Osteoblast (primary cell): ENCODE measurements at regions not wholly inside any gene's neighbourhood (a gene's known extent, or its start where the extent isn't known, plus 50 kb on each side); places are given as distances from the start of the nearest gene placed in this dataset.
A peak's percentile ranks its signal among the peaks of the same experiment; 100 is the strongest.

Experiments used
- DNase-seq: peaks from one replicate; pipeline ENCODE4 v3.0.0; 2011; ENCODE audit warnings: low spot score, mixed read lengths; ENCODE audit not compliant: insufficient read length; ENCODE audit errors: missing footprints
- H2AFZ ChIP-seq: 2 replicates; pipeline ENCODE4 v1.6.0; 2011; ENCODE audit warnings: mild to moderate bottlenecking, low read length
- H3K27ac ChIP-seq: 2 replicates; pipeline ENCODE4 v1.5.1; 2011; ENCODE audit warnings: mild to moderate bottlenecking, low read depth, low read length, moderate library complexity
- H3K27me3 ChIP-seq: 2 replicates; pipeline ENCODE4 v1.6.0; 2012; ENCODE audit warnings: mild to moderate bottlenecking, control low read depth, inconsistent platforms, low read length, moderate library complexity; ENCODE audit not compliant: insufficient read depth
- H3K36me3 ChIP-seq: 2 replicates; pipeline ENCODE4 v1.5.1; 2011; ENCODE audit warnings: mild to moderate bottlenecking, low read length, control low read depth, moderate library complexity; ENCODE audit not compliant: insufficient read depth
- H3K4me1 ChIP-seq: 2 replicates; pipeline ENCODE4 v1.5.1; 2011; ENCODE audit warnings: mild to moderate bottlenecking, low read length, control low read depth, moderate library complexity; ENCODE audit not compliant: insufficient read depth
- H3K4me2 ChIP-seq: 2 replicates; pipeline ENCODE4 v1.6.0; 2011; ENCODE audit warnings: mild to moderate bottlenecking, low read length; ENCODE audit not compliant: insufficient read depth
- H3K4me3 ChIP-seq: fragments of 200-600 bp; sonication (generic); 3 replicates; pipeline ENCODE4 v1.5.1; 2012; ENCODE audit warnings: mild to moderate bottlenecking, low read length, inconsistent platforms; ENCODE audit not compliant: insufficient read depth
- H3K79me2 ChIP-seq: 2 replicates; pipeline ENCODE4 v1.6.0; 2012; ENCODE audit warnings: mild to moderate bottlenecking, low read length, control low read depth, inconsistent platforms; ENCODE audit not compliant: insufficient read depth
- H3K9me3 ChIP-seq: 2 replicates; pipeline ENCODE4 v1.5.1; 2011; ENCODE audit warnings: low read depth, low read length, control low read depth
- H4K20me1 ChIP-seq: 2 replicates; pipeline ENCODE4 v1.6.0; 2012; ENCODE audit warnings: mild to moderate bottlenecking, low read length, control low read depth; ENCODE audit not compliant: insufficient read depth
- CTCF ChIP-seq: IDR thresholded peaks from 2 replicates; pipeline ENCODE4 v1.5.1; 2011; ENCODE audit warnings: mild to moderate bottlenecking, low read depth, low read length, moderate library complexity; ENCODE audit errors: extremely low read depth

- no peaks in the 10 kb centered on the region for H4K20me1 ChIP-seq
- H3K4me2 ChIP-seq = no peak overlapping the region
- H2AFZ ChIP-seq = no peak overlapping the region
- no peak overlapping the region for H3K27ac ChIP-seq
- H3K4me1 ChIP-seq = peaks cover 3% of the 10 kb centered on the region
- no peak overlapping the region for H3K4me3 ChIP-seq
- H3K79me2 ChIP-seq = no peaks in the 10 kb centered on the region
- TF ChIP-seq CTCF = no peak
- DNase-seq = no peak
- H3K27me3 ChIP-seq = no peaks in the 10 kb centered on the region
- H3K9me3 ChIP-seq = no peaks in the 10 kb centered on the region
- H3K36me3 ChIP-seq = no peaks in the 10 kb centered on the region
Measured at GRCh38 chr5:143732402-143732801, 79.6 kb upstream of the HMHB1 start.

- DNase-seq = peak; percentile 1
- Histone ChIP-seq H3K9me3 (no peaks in the 10 kb centered on the region), H2AFZ (no peak overlapping the region), H3K79me2 (no peaks in the 10 kb centered on the region), H3K4me3 (no peak overlapping the region), H3K36me3 (no peaks in the 10 kb centered on the region), H3K4me2 (no peak overlapping the region), H3K27me3 (no peaks in the 10 kb centered on the region), H4K20me1 (no peaks in the 10 kb centered on the region), H3K27ac (no peak overlapping the region), H3K4me1 (peaks cover 3% of the 10 kb centered on the region)
- no peak for TF ChIP-seq CTCF
Measured at GRCh38 chr5:143730112-143730801, 81.7 kb upstream of the HMHB1 start.

GRCh38 chr5:143729334-143729946 lies 82.5 kb upstream of the HMHB1 start:
- no peak overlapping the region for H3K4me3 ChIP-seq

More at GRCh38 chr5:143729334-143729946, 82.5 kb upstream of the HMHB1 start:
- H3K4me2 ChIP-seq = no peak overlapping the region
- DNase-seq = peak; percentile 32
- peaks cover 3% of the 10 kb centered on the region for H3K4me1 ChIP-seq
- H3K36me3 ChIP-seq = no peaks in the 10 kb centered on the region
- H3K27ac ChIP-seq = no peak overlapping the region
- H3K79me2 ChIP-seq = no peaks in the 10 kb centered on the region
- H3K27me3 ChIP-seq = no peaks in the 10 kb centered on the region
- H2AFZ ChIP-seq = no peak overlapping the region
- no peaks in the 10 kb centered on the region for H4K20me1 ChIP-seq
- no peaks in the 10 kb centered on the region for H3K9me3 ChIP-seq
- no peak for TF ChIP-seq CTCF
